ENCODE measurements at regions not wholly inside any gene's neighbourhood (a gene's known extent, or its start where the extent isn't known, plus 50 kb on each side); places are given as distances from the start of the nearest gene placed in this dataset.

- no peak for DNase-seq (ENCODE audit: low spot score)
- no peak for TF ChIP-seq CTCF (IDR thresholded peaks at IDR 0.05)
- TF ChIP-seq POLR2AphosphoS5 (IDR thresholded peaks at IDR 0.05), result no peak
- TF ChIP-seq POLR2A (IDR thresholded peaks at IDR 0.05), result no peak
- WGBS, result 92% methylated on average over 14 of the region's 14 CpGs
Observed at GRCh38 chrX:9318766-9319165, 146.1 kb upstream of the TBL1X start.

GRCh38 chrX:9320940-9321339, 143.9 kb upstream of the TBL1X start:
- 37% methylated on average over 7 of the region's 7 CpGs for WGBS
- H3K27ac ChIP-seq, result no peak overlapping the region
- no peaks in the 10 kb centered on the region for H3K4me1 ChIP-seq (replicated peaks)
- H3K4me3 ChIP-seq, result no peak overlapping the region
- intact Hi-C loops (cut with DNase I), result no loop called here
- peak; percentile 81 for TF ChIP-seq POLR2AphosphoS5 (IDR thresholded peaks at IDR 0.05)
- TF ChIP-seq POLR2A (IDR thresholded peaks at IDR 0.05), result no peak
- peak; percentile 29 for DNase-seq (ENCODE audit: low spot score)
- H3K27me3 ChIP-seq (replicated peaks; ENCODE audit: insufficient read depth), result no peaks in the 10 kb centered on the region
- no peaks in the 10 kb centered on the region for H3K36me3 ChIP-seq
- no peaks in the 10 kb centered on the region for H3K9me3 ChIP-seq

More at GRCh38 chrX:9318766-9319165, 146.1 kb upstream of the TBL1X start:
- intact Hi-C loops (cut with DNase I), result no loop called here
- Histone ChIP-seq H3K4me1 (replicated peaks) (no peaks in the 10 kb centered on the region), H3K4me3 (no peak overlapping the region), H3K27ac (no peak overlapping the region), H3K27me3 (replicated peaks; ENCODE audit: insufficient read depth) (no peaks in the 10 kb centered on the region), H3K9me3 (no peaks in the 10 kb centered on the region), H3K36me3 (no peaks in the 10 kb centered on the region)

- WGBS, result 80% methylated on average over 3 of the region's 3 CpGs
- no peak overlapping the region for H3K27ac ChIP-seq
- intact Hi-C loops (cut with DNase I), result no loop called here
- no peaks in the 10 kb centered on the region for H3K27me3 ChIP-seq (replicated peaks; ENCODE audit: insufficient read depth)
- no peaks in the 10 kb centered on the region for H3K36me3 ChIP-seq
- DNase-seq (ENCODE audit: low spot score), result no peak
- TF ChIP-seq POLR2AphosphoS5 (IDR thresholded peaks at IDR 0.05), result no peak
- TF ChIP-seq CTCF (IDR thresholded peaks at IDR 0.05), result no peak
- no peak for TF ChIP-seq POLR2A (IDR thresholded peaks at IDR 0.05)
- H3K9me3 ChIP-seq, result no peaks in the 10 kb centered on the region
- H3K4me3 ChIP-seq, result no peak overlapping the region
- no peaks in the 10 kb centered on the region for H3K4me1 ChIP-seq (replicated peaks)
Observed at GRCh38 chrX:9324676-9325075, 140.2 kb upstream of the TBL1X start.

- TF ChIP-seq POLR2A (IDR thresholded peaks at IDR 0.05) (no peak), CTCF (IDR thresholded peaks at IDR 0.05) (no peak), POLR2AphosphoS5 (IDR thresholded peaks at IDR 0.05) (no peak)
- no peaks in the 10 kb centered on the region for H3K4me1 ChIP-seq (replicated peaks)
- no peaks in the 10 kb centered on the region for H3K36me3 ChIP-seq
- no peak for DNase-seq (ENCODE audit: low spot score)
- H3K4me3 ChIP-seq, result no peak overlapping the region
- no peak overlapping the region for H3K27ac ChIP-seq
- WGBS, result 91% methylated on average over 6 of the region's 6 CpGs
- H3K27me3 ChIP-seq (replicated peaks; ENCODE audit: insufficient read depth), result no peaks in the 10 kb centered on the region
- intact Hi-C loops (cut with DNase I), result no loop called here
- H3K9me3 ChIP-seq, result no peaks in the 10 kb centered on the region
Observed at GRCh38 chrX:9326369-9326768, 138.5 kb upstream of the TBL1X start.

GRCh38 chrX:9327086-9327746, 137.6 kb upstream of the TBL1X start:
- intact Hi-C loops (cut with DNase I), result no loop called here
- Histone ChIP-seq H3K4me1 (replicated peaks) (no peaks in the 10 kb centered on the region), H3K27ac (no peak overlapping the region), H3K36me3 (no peaks in the 10 kb centered on the region), H3K4me3 (no peak overlapping the region), H3K9me3 (no peaks in the 10 kb centered on the region), H3K27me3 (replicated peaks; ENCODE audit: insufficient read depth) (no peaks in the 10 kb centered on the region)
- 96% methylated on average over 6 of the region's 6 CpGs for WGBS
- DNase-seq (ENCODE audit: low spot score), result no peak
- no peak for TF ChIP-seq POLR2AphosphoS5 (IDR thresholded peaks at IDR 0.05)
- no peak for TF ChIP-seq POLR2A (IDR thresholded peaks at IDR 0.05)
- TF ChIP-seq CTCF (IDR thresholded peaks at IDR 0.05), result no peak
